IMR-90 (cell line): ENCODE measurements at regions not wholly inside any gene's neighbourhood (a gene's known extent, or its start where the extent isn't known, plus 50 kb on each side); places are given as distances from the start of the nearest gene placed in this dataset.

ENCODE experiments used
- ATAC-seq: fragments of 200-7000 bp; cut with Tn5 transposase; 2 replicates; pipeline ENCODE4 v1.9.1; 2020; ENCODE audit warnings: low read depth, mild to moderate bottlenecking, moderate library complexity
- BruUV-seq: library from RNA; stranded (reverse); fragments of 400-500 nt; replicated peaks from 2 replicates; lab custom pipeline; 2021; lab: Mats Ljungman, UMichigan
- CTCF ChIA-PET: fragments of 300-600 bp; formaldehyde crosslinking; extraction: SDS; loops from one replicate; lab custom pipeline; 2021; ENCODE audit warnings: antibody characterized with exemption; lab: Yijun Ruan, JAX
- POLR2A ChIA-PET: fragments of 300-600 bp; sonication (Branson Sonifier 250); formaldehyde crosslinking; loops from one replicate; lab custom pipeline; 2022; ENCODE audit warnings: antibody characterized with exemption; ENCODE audit not compliant: unreplicated experiment; lab: Charles Lee
- DNase-seq: peaks from one replicate; pipeline ENCODE4 v3.0.0; 2013
- H2AFZ ChIP-seq: replicated peaks from 2 replicates; pipeline ENCODE3; 2013; ENCODE audit warnings: low read length, mild to moderate bottlenecking; ENCODE audit not compliant: poor library complexity
- H2AK5ac ChIP-seq: 2 replicates; pipeline ENCODE4 v1.6.1; 2013; ENCODE audit warnings: low read depth, low read length, inconsistent platforms
- H2AK9ac ChIP-seq: replicated peaks from 2 replicates; pipeline ENCODE3; 2013; ENCODE audit warnings: mild to moderate bottlenecking, low read depth, low read length, moderate library complexity; ENCODE audit not compliant: poor library complexity
- H2BK120ac ChIP-seq: 2 replicates; pipeline ENCODE4 v1.6.1; 2013; ENCODE audit warnings: low read depth, low read length, inconsistent platforms
- H2BK15ac ChIP-seq: 3 replicates; pipeline ENCODE4 v1.6.1; 2013; ENCODE audit warnings: low read depth, low read length, inconsistent platforms
- H2BK20ac ChIP-seq: 2 replicates; pipeline ENCODE4 v1.6.1; 2013; ENCODE audit warnings: low read depth, mild to moderate bottlenecking, inconsistent platforms, low read length, moderate library complexity
- H2BK5ac ChIP-seq: 2 replicates; pipeline ENCODE4 v1.6.1; 2013; ENCODE audit warnings: mild to moderate bottlenecking, low read depth, low read length, inconsistent platforms; ENCODE audit not compliant: poor library complexity, severe bottlenecking
- H3K14ac ChIP-seq: replicated peaks from 2 replicates; pipeline ENCODE4 v1.6.1; 2013; ENCODE audit warnings: low read depth, low read length, inconsistent platforms
- H3K18ac ChIP-seq: 2 replicates; pipeline ENCODE4 v1.6.1; 2013; ENCODE audit warnings: low read depth, low read length, control low read depth
- H3K23ac ChIP-seq: 2 replicates; pipeline ENCODE4 v1.6.1; 2013; ENCODE audit warnings: low read depth, low read length, inconsistent platforms
- H3K27ac ChIP-seq: 2 replicates; pipeline ENCODE4 v1.5.1; 2013; ENCODE audit warnings: mild to moderate bottlenecking, control low read depth, low read length; ENCODE audit not compliant: insufficient read depth
- H3K27me3 ChIP-seq: 2 replicates; pipeline ENCODE4 v1.6.1; 2013; ENCODE audit warnings: low read length; ENCODE audit not compliant: control insufficient read depth, insufficient read depth
- H3K36me3 ChIP-seq: 2 replicates; pipeline ENCODE4 v1.6.1; 2013; ENCODE audit warnings: low read length, mixed read lengths; ENCODE audit not compliant: control insufficient read depth, insufficient read depth
- H3K4ac ChIP-seq: 2 replicates; pipeline ENCODE4 v1.6.1; 2013; ENCODE audit warnings: low read depth, low read length, inconsistent platforms
- H3K4me1 ChIP-seq: 2 replicates; pipeline ENCODE4 v1.6.1; 2013; ENCODE audit warnings: low read length, mixed read lengths; ENCODE audit not compliant: control insufficient read depth, insufficient read depth
- H3K4me2 ChIP-seq: 2 replicates; pipeline ENCODE4 v1.6.1; 2013; ENCODE audit warnings: low read depth, mild to moderate bottlenecking, control low read depth, low read length, moderate library complexity
- H3K4me3 ChIP-seq: 2 replicates; pipeline ENCODE4 v1.5.1; 2013; ENCODE audit warnings: low read depth, mild to moderate bottlenecking, control low read depth, low read length, moderate library complexity; ENCODE audit not compliant: insufficient read depth
- H3K56ac ChIP-seq: 2 replicates; pipeline ENCODE4 v1.6.1; 2013; ENCODE audit warnings: low read length, inconsistent platforms; ENCODE audit not compliant: insufficient read depth; ENCODE audit errors: extremely low read depth
- H3K79me1 ChIP-seq, 2 experiments: 2 replicates each; pipeline ENCODE4 v1.6.1; 2013; ENCODE audit warnings: low read length in 2 of 2, inconsistent platforms in 1 of 2, low read depth in 1 of 2
- H3K9ac ChIP-seq: 2 replicates; pipeline ENCODE4 v1.6.1; 2013; ENCODE audit warnings: low read depth, low read length, control low read depth
- H3K9me1 ChIP-seq: 2 replicates; pipeline ENCODE4 v1.6.1; 2013; ENCODE audit warnings: low read length, inconsistent platforms; ENCODE audit not compliant: insufficient read depth
- H3K9me3 ChIP-seq: 2 replicates; pipeline ENCODE4 v1.6.1; 2013; ENCODE audit warnings: low read length; ENCODE audit not compliant: control insufficient read depth, insufficient read depth
- H4K20me1 ChIP-seq: 2 replicates; pipeline ENCODE4 v1.6.1; 2013; ENCODE audit warnings: low read length, inconsistent platforms; ENCODE audit not compliant: insufficient read depth
- H4K5ac ChIP-seq: 2 replicates; pipeline ENCODE4 v1.6.1; 2013; ENCODE audit warnings: mild to moderate bottlenecking, low read depth, low read length, control low read depth
- H4K8ac ChIP-seq, 2 experiments: 2 replicates each; pipeline ENCODE4 v1.6.1; 2013; ENCODE audit warnings: low read depth in 2 of 2, low read length in 2 of 2, control low read depth in 1 of 2, inconsistent platforms in 1 of 2
- H4K91ac ChIP-seq: 2 replicates; pipeline ENCODE4 v1.6.1; 2013; ENCODE audit warnings: low read depth, low read length, inconsistent platforms; ENCODE audit not compliant: insufficient read depth
- WGBS, 2 experiments: methylation state at CpG; one replicate each; pipeline versions ENCODE4 v1.1.5 to v1.1.7; 2013; ENCODE audit warnings: missing lambda C conversion rate in 2 of 2; ENCODE audit not compliant: insufficient read length in 1 of 2; ENCODE audit errors: extremely low coverage in 2 of 2; 5-methylcytosine and 5-hydroxymethylcytosine counted together
- dilution Hi-C: fragments of 300-500 bp; cut with HindIII; formaldehyde crosslinking; loops from one replicate; pipeline ENCODE4 v1.14.3; 2018; ENCODE audit warnings: low sequenced_read_pairs; ENCODE audit not compliant: unreplicated experiment
- in situ Hi-C: fragments of 300-500 bp; cut with MboI; formaldehyde crosslinking; loops from 3 replicates; pipeline ENCODE4 v1.14.3; 2019; ENCODE audit warnings: low sequenced_read_pairs, inconsistent platforms, mixed read lengths
- intact Hi-C: fragments of 100-400 bp; cut with micrococcal nuclease; formaldehyde crosslinking; loops from 2 replicates; pipeline ENCODE4 v1.10.0; 2022
- TF ChIP-seq, protein P1 (sequence below): fragments of 150-350 bp; IDR thresholded peaks from 2 replicates; pipeline ENCODE4 v1.6.1; 2017; ENCODE audit warnings: mild to moderate bottlenecking, antibody characterized with exemption, low read length, low read depth

DNA sequence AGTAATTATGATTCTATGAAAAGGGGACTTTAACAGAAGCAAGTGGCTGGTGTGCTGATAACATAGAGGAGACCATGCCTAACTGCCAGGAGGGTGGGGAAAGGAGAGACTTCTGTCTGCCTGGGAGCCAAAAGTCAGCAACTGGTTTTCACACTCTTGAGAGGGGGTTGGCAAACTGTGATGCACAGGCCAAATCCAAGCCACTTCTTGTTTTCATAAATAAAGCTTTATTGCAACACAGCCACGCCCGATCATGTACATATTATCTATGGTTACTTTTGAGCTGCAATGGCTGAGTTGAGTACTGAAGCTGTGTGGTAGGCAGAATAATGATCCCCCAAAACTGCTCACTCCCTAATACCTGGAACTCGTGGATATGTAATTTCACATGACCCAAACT, 208.4 kb downstream of the LNPK start:
- Histone ChIP-seq H3K4me3 (no peak overlapping the region), H2BK120ac (no peak overlapping the region), H3K36me3 (no peaks in the 10 kb centered on the region), H3K9ac (no peak overlapping the region), H3K9me1 (no peaks in the 10 kb centered on the region), H2AK5ac (no peak overlapping the region), H3K14ac (no peak overlapping the region), H3K27ac (no peak overlapping the region), H2BK20ac (no peak overlapping the region), H2AFZ (no peak overlapping the region), H3K4me2 (no peak overlapping the region), H3K27me3 (no peaks in the 10 kb centered on the region), H2AK9ac (no peak overlapping the region), H3K79me1 (no peaks in the 10 kb centered on the region), H3K23ac (no peak overlapping the region), H3K56ac (no peak overlapping the region), H3K4me1 (no peaks in the 10 kb centered on the region), H4K5ac (no peak overlapping the region), H3K18ac (no peak overlapping the region), H4K91ac (no peak overlapping the region), H2BK5ac (no peak overlapping the region), H4K8ac (no peak overlapping the region), H3K4ac (no peak overlapping the region), H3K9me3 (0 out of 2 replicates have a peak, but pooled peaks cover 3% of the 10 kb centered on the region), H2BK15ac (no peak overlapping the region), H4K20me1 (no peaks in the 10 kb centered on the region)
- WGBS, 2 experiments: no CpG with 5 or more reads among the region's 3 CpGs
- dilution Hi-C loops: no loop called here
- TF ChIP-seq, protein P1, sequence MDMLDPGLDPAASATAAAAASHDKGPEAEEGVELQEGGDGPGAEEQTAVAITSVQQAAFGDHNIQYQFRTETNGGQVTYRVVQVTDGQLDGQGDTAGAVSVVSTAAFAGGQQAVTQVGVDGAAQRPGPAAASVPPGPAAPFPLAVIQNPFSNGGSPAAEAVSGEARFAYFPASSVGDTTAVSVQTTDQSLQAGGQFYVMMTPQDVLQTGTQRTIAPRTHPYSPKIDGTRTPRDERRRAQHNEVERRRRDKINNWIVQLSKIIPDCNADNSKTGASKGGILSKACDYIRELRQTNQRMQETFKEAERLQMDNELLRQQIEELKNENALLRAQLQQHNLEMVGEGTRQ: no peak
- ATAC-seq: no peak
- no peak for DNase-seq
- intact Hi-C loops: no loop called here
- ChIA-PET POLR2A (no interaction called here), CTCF (no interaction called here)
- in situ Hi-C loops: no loop called here
- no TSS peak for BruUV-seq
